ENCODE measurements at regions not wholly inside any gene's neighbourhood (a gene's known extent, or its start where the extent isn't known, plus 50 kb on each side); places are given as distances from the start of the nearest gene placed in this dataset.

GRCh38 chr3:177948716-177949425 is 587.4 kb upstream of the KCNMB2 start:
- no peak for TF ChIP-seq CTCF (IDR thresholded peaks at IDR 0.05)
- ATAC-seq (ENCODE audit: low FRiP score) (no peak), DNase-seq (ENCODE audit: low spot score) (no peak)

DNA sequence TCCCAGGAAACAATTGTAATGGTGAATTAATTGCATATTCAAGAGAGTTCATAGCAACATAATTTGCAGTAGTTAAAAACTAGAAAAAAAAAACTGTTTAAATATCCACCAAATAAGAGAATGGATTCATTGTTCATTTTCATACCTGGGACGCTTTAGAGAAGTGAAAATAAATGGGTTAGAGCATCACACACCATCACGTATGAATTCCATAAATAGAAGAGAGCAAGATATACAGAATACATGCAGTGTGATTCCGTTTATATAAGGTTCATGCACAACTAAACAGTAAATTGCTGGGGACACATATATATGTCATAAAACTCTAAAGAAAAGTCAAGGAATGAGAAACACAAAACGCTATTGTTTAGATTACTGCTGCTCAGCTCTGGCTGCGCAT is 577.0 kb upstream of the KCNMB2 start:
- no peak for TF ChIP-seq CTCF (IDR thresholded peaks at IDR 0.05)
- DNase-seq (ENCODE audit: low spot score) (no peak), ATAC-seq (ENCODE audit: low FRiP score) (no peak)

DNA sequence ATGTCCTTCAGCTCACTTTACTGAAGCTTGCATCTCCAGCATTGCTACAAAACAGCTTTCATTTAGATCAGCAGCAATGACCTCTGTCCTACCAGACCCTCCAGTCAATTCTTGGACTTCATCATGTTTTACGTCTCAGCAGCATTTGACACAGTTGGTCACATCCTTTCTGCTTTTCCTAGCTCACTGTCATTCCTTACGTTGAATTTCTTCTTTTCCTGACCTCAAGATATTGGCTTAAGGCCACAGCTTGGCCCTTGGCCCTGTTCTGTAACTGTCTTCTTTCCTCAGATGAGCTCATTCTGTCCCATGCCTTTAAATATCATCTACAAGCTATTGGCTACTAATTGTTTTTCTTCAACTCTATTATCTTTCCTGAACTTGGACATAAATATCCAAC is 576.2 kb upstream of the KCNMB2 start:
- DNase-seq (ENCODE audit: low spot score) (no peak), ATAC-seq (ENCODE audit: low FRiP score) (no peak)
- TF ChIP-seq CTCF (IDR thresholded peaks at IDR 0.05) = no peak

- DNase-seq (ENCODE audit: low spot score) (no peak), ATAC-seq (ENCODE audit: low FRiP score) (no peak)
- no peak for TF ChIP-seq CTCF (IDR thresholded peaks at IDR 0.05)
Observed at GRCh38 chr3:177960722-177961121, 575.5 kb upstream of the KCNMB2 start.

- DNase-seq (ENCODE audit: low spot score) (no peak), ATAC-seq (ENCODE audit: low FRiP score) (no peak)
- no peak for TF ChIP-seq CTCF (IDR thresholded peaks at IDR 0.05)
Observed at GRCh38 chr3:177961784-177962183, 574.5 kb upstream of the KCNMB2 start.

GRCh38 chr3:177966493-177966892 is 569.7 kb upstream of the KCNMB2 start:
- DNase-seq (ENCODE audit: low spot score) (no peak), ATAC-seq (ENCODE audit: low FRiP score) (no peak)
- TF ChIP-seq CTCF (IDR thresholded peaks at IDR 0.05) = no peak

DNA sequence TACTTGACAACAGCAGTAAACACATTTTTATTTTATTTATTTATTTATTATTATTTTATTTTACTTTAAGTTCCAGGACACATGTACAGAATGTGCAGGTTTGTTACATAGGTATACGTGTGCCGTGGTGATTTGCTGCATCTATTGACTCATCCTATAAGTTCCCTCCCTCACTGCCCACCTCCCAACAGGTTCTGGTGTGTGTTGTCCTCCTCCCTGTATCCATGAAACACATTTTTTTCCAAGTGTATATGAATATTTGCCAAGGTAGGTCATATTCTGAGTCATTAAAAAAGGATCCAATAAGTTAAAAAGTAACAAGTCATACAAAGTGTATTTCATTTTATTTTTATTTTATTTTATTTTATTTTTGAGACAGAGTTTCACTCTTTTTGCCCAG is 567.3 kb upstream of the KCNMB2 start:
- DNase-seq (ENCODE audit: low spot score) (no peak), ATAC-seq (ENCODE audit: low FRiP score) (no peak)
- no peak for TF ChIP-seq CTCF (IDR thresholded peaks at IDR 0.05)

Measured in omental fat pad (tissue), 3 donors.